Right kidney (tissue), 1 donor: ENCODE measurements at regions not wholly inside any gene's neighbourhood (a gene's known extent, or its start where the extent isn't known, plus 50 kb on each side); places are given as distances from the start of the nearest gene placed in this dataset.
A peak's percentile ranks its signal among the peaks of the same experiment; 100 is the strongest.

ENCODE experiments used
- DNase-seq: peaks from one replicate; pipeline ENCODE4 v3.0.0-alpha.2; 2016

DNA sequence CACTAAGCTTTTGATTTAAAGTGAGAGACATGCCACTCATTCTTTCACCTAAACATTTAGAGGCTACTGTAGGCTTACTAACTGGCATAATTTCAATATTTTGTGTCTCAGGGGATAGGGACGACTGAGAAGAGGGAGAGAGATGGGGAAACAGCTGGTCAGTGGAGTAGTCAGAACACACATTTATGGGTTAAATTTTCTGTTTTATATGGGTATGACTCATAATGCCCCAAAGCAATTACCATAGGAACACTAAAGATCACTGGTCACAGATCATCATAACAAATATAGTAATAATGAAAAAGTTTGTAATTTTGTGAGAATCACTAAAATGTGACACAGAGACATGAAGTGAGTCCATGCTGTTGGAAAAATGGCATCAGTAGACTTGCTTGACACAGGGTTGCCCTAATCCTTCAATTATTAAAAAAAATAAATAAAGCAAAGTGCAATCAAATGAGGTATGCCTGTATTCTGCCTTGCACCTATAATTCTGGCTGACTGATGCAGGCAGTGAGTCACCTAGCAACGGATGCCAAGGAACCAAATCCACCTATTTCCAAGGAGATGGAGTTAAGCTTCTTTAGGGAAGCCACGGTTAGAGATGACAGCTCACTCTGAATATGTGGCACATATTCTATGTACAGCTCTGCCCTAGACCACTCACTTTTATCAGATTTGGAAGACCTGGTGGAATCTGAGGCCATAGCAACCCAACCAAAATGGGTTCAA is 166.1 kb downstream of the MARCHF11 start:
- DNase-seq: no peak

- no peak for DNase-seq
Measured at GRCh38 chr5:16009256-16009655, 170.3 kb downstream of the MARCHF11 start.

DNA sequence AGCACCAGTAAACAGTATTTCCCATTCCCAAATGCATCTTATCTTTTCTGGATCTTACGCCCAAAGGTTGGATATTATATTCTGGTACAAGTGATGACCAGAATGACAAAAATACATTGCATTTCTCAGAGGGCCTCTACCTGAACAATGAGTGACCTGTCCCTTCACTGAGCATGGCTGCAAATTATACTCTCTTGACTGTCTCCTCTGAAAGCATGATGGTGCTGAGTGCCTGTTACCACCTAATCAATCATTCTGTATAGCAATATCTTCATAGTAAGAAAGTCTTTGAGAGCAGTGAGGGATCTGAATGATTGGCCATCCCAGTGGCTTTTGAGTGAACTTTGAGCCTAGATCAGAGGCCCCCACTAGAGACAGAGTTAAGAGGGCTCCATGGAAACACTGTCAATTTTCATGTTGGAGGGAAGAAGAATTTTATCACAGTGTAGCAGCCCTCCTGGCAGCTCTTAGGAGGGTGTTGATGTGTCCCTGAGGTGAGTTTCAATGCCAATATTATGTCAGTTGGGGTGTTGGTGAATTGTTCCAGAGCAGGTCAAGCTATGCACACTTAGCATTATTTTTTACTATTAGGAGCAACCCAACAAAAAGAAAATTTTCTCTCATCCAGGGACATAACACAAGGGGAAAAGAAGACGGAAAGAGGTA is 171.7 kb downstream of the MARCHF11 start:
- no peak for DNase-seq

- no peak for DNase-seq
Measured at GRCh38 chr5:16005225-16005624, 174.4 kb downstream of the MARCHF11 start.

DNA sequence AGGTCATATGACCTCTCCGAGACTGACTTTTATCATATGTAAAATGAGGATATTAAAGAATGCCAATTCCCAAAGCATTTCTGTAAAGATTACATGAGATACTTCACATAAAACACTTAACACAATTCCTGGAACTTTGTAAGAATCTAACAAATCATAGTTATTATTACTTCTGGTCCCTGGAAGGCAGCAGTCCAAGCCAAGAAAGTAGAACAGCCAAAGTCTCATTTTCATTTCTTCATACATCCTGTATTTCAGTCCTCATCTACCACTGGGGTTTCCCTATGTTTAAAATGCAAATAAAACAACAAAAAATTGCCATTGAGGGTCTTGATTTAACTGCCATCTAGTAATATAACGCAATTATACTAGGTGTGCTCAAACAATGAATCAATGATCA is 179.5 kb downstream of the MARCHF11 start:
- DNase-seq: no peak

GRCh38 chr5:15995341-15996052 is 184.1 kb downstream of the MARCHF11 start:
- peak; percentile 21 for DNase-seq

DNA sequence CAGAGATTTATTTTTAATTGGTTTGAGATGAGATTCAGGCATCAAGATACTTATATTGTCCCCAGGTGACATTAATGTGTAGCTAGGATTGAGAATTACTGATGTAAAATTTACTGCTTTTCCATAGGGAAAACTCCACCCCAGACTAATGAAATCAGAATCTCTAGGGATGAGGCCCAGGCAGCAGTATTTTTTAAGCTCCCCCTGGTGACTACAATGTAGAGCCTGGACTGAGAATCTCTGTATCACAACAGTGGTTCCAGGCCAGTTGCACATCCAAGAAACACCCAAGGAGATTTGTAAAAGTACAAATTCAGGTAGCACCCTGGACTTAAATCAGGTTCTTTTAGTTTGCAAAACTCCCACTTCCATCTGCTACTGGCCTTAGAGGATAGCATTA is 185.7 kb downstream of the MARCHF11 start:
- no peak for DNase-seq

DNA sequence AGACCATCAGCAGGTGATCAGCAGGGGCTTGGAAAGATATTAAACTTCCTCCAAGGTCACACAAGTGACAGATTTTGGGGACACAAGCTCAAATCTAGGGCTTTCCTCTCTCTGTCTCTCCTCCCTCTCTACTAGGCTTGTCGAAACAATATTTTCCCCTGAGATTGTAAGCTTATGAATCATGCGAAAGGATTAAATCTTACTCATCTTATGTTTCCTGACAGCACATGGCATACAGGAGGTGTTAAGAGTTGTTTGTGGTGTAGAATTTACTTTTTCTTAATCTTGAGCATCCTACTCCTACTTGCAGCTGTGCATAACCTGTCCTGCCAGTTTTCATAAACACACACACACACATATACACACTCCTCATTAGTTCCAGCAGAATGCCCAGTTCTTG is 186.3 kb downstream of the MARCHF11 start:
- no peak for DNase-seq

DNA sequence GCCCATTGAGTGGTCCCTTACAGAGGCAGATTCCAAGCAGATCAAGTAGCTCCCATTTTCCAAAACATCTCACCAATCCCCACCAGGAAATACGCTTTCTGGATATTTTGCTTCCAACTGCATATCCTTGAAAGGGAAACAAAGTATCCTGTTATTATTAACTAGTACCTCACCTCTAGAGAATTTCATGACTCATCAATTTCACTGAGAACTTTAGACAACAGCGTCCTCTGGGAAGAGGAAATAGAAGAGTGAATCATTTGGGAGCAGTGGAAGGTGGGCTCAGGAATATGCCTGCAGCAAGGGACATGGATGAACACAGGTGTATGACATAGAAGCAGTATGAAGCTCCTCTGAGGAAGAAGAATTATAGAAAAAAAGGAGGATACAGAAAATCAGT is 186.7 kb downstream of the MARCHF11 start:
- DNase-seq: no peak

GRCh38 chr5:15991586-15991985 is 188.0 kb downstream of the MARCHF11 start:
- DNase-seq: no peak
